ENCODE measurements at regions not wholly inside any gene's neighbourhood (a gene's known extent, or its start where the extent isn't known, plus 50 kb on each side); places are given as distances from the start of the nearest gene placed in this dataset.

DNA sequence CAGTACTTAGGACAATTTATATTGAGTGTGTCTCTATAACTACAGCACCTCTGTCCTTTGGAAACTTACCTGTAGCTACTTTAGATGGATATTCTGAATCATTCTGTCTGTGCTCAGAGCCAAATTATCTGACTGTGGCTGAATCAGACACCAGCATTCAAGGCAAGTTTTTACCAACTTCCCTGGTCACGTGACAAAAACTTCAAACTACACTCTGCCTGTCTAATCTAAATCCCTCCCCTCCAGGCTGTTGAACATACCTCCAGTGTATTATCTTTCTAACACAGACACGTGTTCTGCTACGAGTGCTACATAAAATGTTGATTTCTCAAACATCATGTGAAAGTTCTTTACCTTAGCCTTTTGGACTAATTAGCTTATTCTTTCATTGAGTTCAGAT lies 641.2 kb upstream of the CPEB2 start:
- H3K4me2 ChIP-seq: no peak overlapping the region
- no peak overlapping the region for H3K27ac ChIP-seq (ENCODE audit: low read depth in 2 of 2, low read length in 1 of 2)
- H3K79me2 ChIP-seq (ENCODE audit: insufficient read depth): no peaks in the 10 kb centered on the region
- H3K9ac ChIP-seq: no peak overlapping the region
- WGBS (ENCODE audit: low lambda C conversion rate): 45% methylated on average over 3 of the region's 3 CpGs
- no peak overlapping the region for H2AFZ ChIP-seq (ENCODE audit: low read depth)
- no peaks in the 10 kb centered on the region for H4K20me1 ChIP-seq (ENCODE audit: insufficient read depth)
- no peak overlapping the region for H3K4me3 ChIP-seq (ENCODE audit: low read depth in 2 of 2, low read length in 1 of 2)
- CTCF ChIA-PET: no interaction called here
- H3K36me3 ChIP-seq (replicated peaks in 1 of 2; ENCODE audit: control insufficient read depth in 1 of 2, insufficient read depth in 2 of 2, low read length in 1 of 2): no peaks in the 10 kb centered on the region
- H3K27me3 ChIP-seq (ENCODE audit: insufficient read depth): no peaks in the 10 kb centered on the region
- no peaks in the 10 kb centered on the region for H3F3A ChIP-seq (replicated peaks; ENCODE audit: insufficient read depth)
- TF ChIP-seq SMC3 (IDR thresholded peaks at IDR 0.05; ENCODE audit: low read depth, low read length) (no peak), RCOR1 (IDR thresholded peaks at IDR 0.05; ENCODE audit: low read length) (no peak)
- POLR2A ChIA-PET: no interaction called here
- H3K4me1 ChIP-seq (ENCODE audit: control insufficient read depth in 1 of 2, insufficient read depth in 2 of 2, low read depth in 1 of 2, low read length in 1 of 2): peaks cover 0 to 4% of the 10 kb centered on the region in 2 experiments; a peak in 2 of 4 replicates
- DNase-seq: no peak
- no peaks in the 10 kb centered on the region for H3K9me2 ChIP-seq
- H3K9me3 ChIP-seq: no peaks in the 10 kb centered on the region

DNA sequence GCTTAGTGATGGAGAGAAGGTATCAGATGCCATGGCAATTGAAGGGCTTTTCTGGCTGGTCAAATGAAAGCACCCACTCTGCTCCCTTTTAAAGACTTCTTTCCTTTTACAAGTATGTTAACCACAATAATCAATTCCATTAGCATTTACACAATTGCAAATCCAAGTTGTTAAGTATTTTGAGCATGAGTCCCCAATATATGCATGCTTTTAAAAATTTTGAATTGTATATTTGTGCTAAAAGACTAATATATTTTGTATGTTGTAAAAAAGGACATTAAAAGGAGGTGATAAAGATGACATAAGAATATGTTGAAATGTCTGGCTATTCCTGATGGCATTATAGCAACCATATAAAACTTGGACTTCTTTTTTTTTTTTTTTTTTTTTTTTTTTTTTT lies 639.9 kb upstream of the CPEB2 start:
- POLR2A ChIA-PET: no interaction called here
- H3K36me3 ChIP-seq (replicated peaks in 1 of 2; ENCODE audit: control insufficient read depth in 1 of 2, insufficient read depth in 2 of 2, low read length in 1 of 2): no peaks in the 10 kb centered on the region
- H3F3A ChIP-seq (replicated peaks; ENCODE audit: insufficient read depth): no peaks in the 10 kb centered on the region
- no peaks in the 10 kb centered on the region for H3K27me3 ChIP-seq (ENCODE audit: insufficient read depth)
- no peak for DNase-seq
- no peak overlapping the region for H3K27ac ChIP-seq (ENCODE audit: low read depth in 2 of 2, low read length in 1 of 2)
- H3K4me2 ChIP-seq: no peak overlapping the region
- H2AFZ ChIP-seq (ENCODE audit: low read depth): no peak overlapping the region
- CTCF ChIA-PET: no interaction called here
- no peak overlapping the region for H3K9ac ChIP-seq
- H3K4me3 ChIP-seq (ENCODE audit: low read depth in 2 of 2, low read length in 1 of 2): no peak overlapping the region
- TF ChIP-seq MEF2A (IDR thresholded peaks at IDR 0.05; ENCODE audit: borderline replicate concordance, low read depth) (no peak), GABPA (IDR thresholded peaks at IDR 0.05; ENCODE audit: low read depth) (no peak)
- H3K79me2 ChIP-seq (ENCODE audit: insufficient read depth): no peaks in the 10 kb centered on the region
- no peaks in the 10 kb centered on the region for H3K9me2 ChIP-seq
- peaks cover 0 to 7% of the 10 kb centered on the region in 2 experiments; a peak in 2 of 4 replicates for H3K4me1 ChIP-seq (ENCODE audit: control insufficient read depth in 1 of 2, insufficient read depth in 2 of 2, low read depth in 1 of 2, low read length in 1 of 2)
- no peaks in the 10 kb centered on the region for H3K9me3 ChIP-seq
- H4K20me1 ChIP-seq (ENCODE audit: insufficient read depth): no peaks in the 10 kb centered on the region

GRCh38 chr4:14364953-14365536 lies 637.2 kb upstream of the CPEB2 start:
- Histone ChIP-seq H2AFZ (ENCODE audit: low read depth) (no peak overlapping the region), H3K36me3 (replicated peaks in 1 of 2; ENCODE audit: control insufficient read depth in 1 of 2, insufficient read depth in 2 of 2, low read length in 1 of 2) (no peaks in the 10 kb centered on the region), H3K9me3 (no peaks in the 10 kb centered on the region), H3K4me3 (ENCODE audit: low read depth in 2 of 2, low read length in 1 of 2) (no peak overlapping the region), H3K9ac (no peak overlapping the region), H3K4me2 (no peak overlapping the region), H3K79me2 (ENCODE audit: insufficient read depth) (no peaks in the 10 kb centered on the region), H3K4me1 (ENCODE audit: control insufficient read depth in 1 of 2, insufficient read depth in 2 of 2, low read depth in 1 of 2, low read length in 1 of 2) (peaks cover 0 to 5% of the 10 kb centered on the region in 2 experiments; a peak in 2 of 4 replicates), H3K27ac (ENCODE audit: low read depth in 2 of 2, low read length in 1 of 2) (no peak overlapping the region), H3F3A (replicated peaks; ENCODE audit: insufficient read depth) (no peaks in the 10 kb centered on the region), H3K9me2 (no peaks in the 10 kb centered on the region), H4K20me1 (ENCODE audit: insufficient read depth) (no peaks in the 10 kb centered on the region), H3K27me3 (ENCODE audit: insufficient read depth) (no peaks in the 10 kb centered on the region)
- no peak for DNase-seq
- CTCF ChIA-PET: interaction anchor here (0.6 to 0.9 kb wide), 2 partner anchors 53 to 230 kb away, joined by 3 read pairs; no protein-coding TSS in a partner anchor
- TF ChIP-seq, protein P1, sequence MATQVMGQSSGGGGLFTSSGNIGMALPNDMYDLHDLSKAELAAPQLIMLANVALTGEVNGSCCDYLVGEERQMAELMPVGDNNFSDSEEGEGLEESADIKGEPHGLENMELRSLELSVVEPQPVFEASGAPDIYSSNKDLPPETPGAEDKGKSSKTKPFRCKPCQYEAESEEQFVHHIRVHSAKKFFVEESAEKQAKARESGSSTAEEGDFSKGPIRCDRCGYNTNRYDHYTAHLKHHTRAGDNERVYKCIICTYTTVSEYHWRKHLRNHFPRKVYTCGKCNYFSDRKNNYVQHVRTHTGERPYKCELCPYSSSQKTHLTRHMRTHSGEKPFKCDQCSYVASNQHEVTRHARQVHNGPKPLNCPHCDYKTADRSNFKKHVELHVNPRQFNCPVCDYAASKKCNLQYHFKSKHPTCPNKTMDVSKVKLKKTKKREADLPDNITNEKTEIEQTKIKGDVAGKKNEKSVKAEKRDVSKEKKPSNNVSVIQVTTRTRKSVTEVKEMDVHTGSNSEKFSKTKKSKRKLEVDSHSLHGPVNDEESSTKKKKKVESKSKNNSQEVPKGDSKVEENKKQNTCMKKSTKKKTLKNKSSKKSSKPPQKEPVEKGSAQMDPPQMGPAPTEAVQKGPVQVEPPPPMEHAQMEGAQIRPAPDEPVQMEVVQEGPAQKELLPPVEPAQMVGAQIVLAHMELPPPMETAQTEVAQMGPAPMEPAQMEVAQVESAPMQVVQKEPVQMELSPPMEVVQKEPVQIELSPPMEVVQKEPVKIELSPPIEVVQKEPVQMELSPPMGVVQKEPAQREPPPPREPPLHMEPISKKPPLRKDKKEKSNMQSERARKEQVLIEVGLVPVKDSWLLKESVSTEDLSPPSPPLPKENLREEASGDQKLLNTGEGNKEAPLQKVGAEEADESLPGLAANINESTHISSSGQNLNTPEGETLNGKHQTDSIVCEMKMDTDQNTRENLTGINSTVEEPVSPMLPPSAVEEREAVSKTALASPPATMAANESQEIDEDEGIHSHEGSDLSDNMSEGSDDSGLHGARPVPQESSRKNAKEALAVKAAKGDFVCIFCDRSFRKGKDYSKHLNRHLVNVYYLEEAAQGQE (IDR thresholded peaks at IDR 0.05; ENCODE audit: low read depth, low read length): no peak
- TF ChIP-seq TCF12 (IDR thresholded peaks at IDR 0.05) (no peak), FOSL2 (IDR thresholded peaks at IDR 0.05; ENCODE audit: borderline replicate concordance, low read depth) (no peak), EP300 (IDR thresholded peaks at IDR 0.05; ENCODE audit: borderline replicate concordance in 1 of 2, low read depth in 1 of 2, low read length in 1 of 2) (no peak), MEF2A (IDR thresholded peaks at IDR 0.05; ENCODE audit: borderline replicate concordance, low read depth) (no peak), FOXM1 (IDR thresholded peaks at IDR 0.05; ENCODE audit: low read depth) (no peak), NFIC (IDR thresholded peaks at IDR 0.05; ENCODE audit: borderline replicate concordance) (no peak), TAF1 (IDR thresholded peaks at IDR 0.05; ENCODE audit: borderline replicate concordance, low read depth, low read length) (no peak), CTCF (IDR thresholded peaks at IDR 0.05) (no peak), POLR2AphosphoS5 (IDR thresholded peaks at IDR 0.05; ENCODE audit: low read depth, low read length) (no peak), RCOR1 (IDR thresholded peaks at IDR 0.05; ENCODE audit: low read length) (no peak), RAD21 (IDR thresholded peaks at IDR 0.05; ENCODE audit: low read length) (no peak)
- POLR2A ChIA-PET: no interaction called here

Data from SK-N-SH (cell line).